NCI-H82 (cell line): ENCODE measurements at regions not wholly inside any gene's neighbourhood (a gene's known extent, or its start where the extent isn't known, plus 50 kb on each side); places are given as distances from the start of the nearest gene placed in this dataset.

ENCODE experiments used
- DNase-seq: peaks from one replicate; lab custom pipeline; 2025; lab: John Stamatoyannopoulos, UW

DNA sequence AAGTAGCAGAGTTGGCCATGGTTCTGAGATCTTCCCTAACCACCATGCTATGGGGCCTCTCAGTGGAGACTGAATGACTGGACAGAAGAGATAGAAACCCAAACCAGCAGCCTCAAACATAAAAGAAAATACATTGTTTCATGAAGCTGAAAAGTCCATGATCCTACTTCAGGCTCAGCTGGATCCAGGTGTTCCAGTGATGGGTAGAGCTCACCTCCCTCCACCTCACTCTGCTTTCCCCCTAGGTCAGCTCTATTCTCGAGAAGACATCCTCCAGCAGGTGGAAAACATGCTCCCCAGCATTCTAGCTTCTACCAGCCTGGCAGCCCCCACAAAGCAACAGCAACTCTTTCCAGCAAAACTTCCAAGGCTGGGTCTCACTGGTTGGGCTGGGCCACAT lies 132.1 kb downstream of the OAT start:
- DNase-seq, result no peak

DNA sequence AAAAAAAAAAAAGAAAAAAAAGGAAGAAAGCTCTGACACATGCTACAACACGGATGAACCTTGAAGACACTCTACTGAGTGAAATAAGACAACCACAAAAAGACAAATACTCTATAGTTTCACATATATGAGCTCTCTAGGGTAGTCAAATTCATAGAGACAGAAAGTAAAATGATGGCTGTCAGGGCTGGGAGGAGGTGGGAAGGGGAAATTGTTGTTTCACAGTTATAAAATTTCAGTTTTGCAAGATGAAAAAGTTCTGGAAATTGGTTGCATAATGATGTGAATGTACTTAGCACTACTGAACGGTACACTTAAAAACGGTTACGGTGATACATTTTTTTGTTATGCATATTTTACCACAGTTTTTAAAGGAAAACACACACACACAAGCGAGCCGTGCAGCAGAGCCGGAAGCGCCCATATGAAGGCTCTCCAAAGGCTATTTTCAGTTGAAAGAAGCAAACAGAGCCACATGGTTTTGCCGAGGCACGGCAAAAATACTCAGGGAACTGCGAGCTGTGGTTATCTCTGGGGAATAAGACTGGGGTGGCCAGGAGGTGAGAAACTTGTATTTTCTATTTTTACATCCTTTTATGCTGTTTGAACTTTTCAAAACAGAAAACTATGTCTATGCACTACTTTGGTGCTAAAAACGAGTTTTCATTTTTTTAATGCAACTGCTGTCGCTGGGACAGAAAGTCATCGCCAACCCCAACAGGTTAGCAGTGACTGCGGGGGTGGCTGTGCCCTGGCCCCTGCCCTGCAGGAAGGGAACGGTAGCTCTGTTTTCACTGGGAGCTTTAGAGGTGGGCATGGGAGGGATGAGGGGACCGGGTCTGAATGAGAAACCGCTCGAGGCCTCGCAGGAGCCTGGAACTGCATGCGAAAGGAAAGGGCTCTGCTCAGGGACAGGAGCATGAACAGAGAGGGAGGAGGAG lies 132.9 kb downstream of the OAT start:
- DNase-seq, result no peak

DNA sequence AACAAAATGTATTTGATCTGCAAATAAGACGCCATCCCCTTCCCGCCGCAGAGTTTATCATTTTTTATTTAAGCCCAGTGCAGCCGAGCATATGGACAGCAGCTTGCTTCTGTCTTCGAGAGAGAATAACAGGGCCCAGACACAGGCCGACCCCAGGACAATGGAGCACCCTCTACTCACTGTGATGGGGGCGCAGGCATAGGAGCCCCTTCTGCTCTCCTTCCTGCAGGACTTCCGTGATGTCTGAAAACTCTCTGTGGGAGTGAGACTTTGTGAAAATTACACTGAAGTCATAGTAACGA lies 134.8 kb downstream of the OAT start:
- no peak for DNase-seq

GRCh38 chr10:124283215-124283948 lies 135.3 kb downstream of the OAT start:
- no peak for DNase-seq

DNA sequence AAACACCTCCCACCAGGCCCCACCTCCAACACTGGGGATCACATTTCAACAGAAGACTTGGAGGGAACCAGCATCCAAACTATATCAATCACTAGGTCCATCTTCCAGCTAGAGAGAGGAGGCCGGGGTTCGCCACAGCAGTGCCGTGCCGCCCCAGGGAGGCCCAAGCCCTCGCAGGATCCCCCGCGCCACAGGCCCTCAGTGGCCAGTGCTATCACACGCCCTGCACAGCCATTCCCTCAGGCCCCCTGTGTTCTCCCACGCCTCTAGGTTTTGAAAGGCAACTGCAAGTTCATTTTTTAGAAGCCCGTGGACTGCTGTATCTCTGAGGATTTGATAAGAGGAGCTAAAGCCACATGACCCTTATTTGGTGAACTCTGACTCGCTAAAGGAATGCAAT lies 136.4 kb downstream of the OAT start:
- DNase-seq, result no peak

GRCh38 chr10:124281666-124282065 lies 137.1 kb downstream of the OAT start:
- DNase-seq, result no peak

GRCh38 chr10:124280916-124281315 lies 137.8 kb downstream of the OAT start:
- DNase-seq, result no peak

DNA sequence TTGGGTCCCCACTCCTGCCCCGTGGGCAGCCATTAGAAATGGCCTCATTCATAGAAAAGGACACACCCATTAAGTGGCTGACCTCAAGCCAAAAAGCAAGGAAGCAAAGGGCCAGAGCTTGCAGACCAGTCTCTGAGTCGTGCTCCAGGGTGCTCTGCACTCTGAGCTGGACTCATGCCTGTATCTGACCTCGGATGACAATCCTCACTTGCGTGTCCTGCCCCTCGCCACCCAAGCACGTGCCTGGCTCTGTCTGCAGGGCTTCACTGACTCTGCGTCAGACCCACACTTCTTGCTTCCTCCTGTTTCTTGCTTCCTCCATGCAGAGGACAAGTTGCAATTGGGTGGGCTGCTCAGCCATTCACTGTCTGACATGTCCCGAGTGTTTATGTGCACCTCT lies 138.8 kb downstream of the OAT start:
- no peak for DNase-seq

- peak; percentile 0 for DNase-seq
Measured at GRCh38 chr10:124279298-124279697, 139.4 kb downstream of the OAT start.

DNA sequence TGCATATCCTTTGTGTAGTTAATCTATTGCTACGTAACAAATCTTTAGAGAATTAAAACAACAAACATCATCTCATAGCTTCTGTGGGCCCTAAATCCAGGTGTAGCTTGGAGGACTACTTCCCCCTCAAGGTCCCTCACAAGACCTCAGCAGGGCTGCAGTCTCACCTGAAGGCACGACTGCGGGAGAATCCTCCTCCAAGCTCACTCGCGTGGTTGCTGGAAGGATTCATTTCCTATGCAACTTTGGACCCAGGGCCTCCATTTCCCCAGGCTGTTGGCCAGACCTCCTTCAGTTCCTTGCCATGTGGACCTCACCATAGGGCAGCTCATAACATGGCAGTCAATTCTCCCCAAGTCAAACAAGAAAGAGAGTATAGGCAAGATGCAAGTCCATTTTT lies 140.4 kb downstream of the OAT start:
- no peak for DNase-seq

DNA sequence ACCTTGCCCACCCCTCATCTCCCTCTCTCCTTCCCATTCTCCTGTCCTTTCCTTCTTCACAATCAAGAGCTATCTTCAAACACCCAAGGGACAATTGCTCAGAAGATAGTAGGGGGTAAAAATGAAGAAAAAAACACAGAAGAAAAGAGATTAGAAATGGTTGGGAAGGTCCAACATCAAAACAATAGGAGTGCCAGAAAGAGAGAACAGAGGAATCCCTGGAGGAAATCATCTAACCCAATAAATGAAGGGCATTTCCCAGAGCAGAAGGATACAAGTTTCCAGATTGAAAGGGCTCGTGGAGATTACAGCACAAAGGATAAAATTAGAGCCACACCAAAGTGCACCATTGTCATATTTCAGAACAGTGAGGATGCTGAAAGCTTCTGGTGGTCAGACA lies 145.6 kb downstream of the OAT start:
- no peak for DNase-seq

DNA sequence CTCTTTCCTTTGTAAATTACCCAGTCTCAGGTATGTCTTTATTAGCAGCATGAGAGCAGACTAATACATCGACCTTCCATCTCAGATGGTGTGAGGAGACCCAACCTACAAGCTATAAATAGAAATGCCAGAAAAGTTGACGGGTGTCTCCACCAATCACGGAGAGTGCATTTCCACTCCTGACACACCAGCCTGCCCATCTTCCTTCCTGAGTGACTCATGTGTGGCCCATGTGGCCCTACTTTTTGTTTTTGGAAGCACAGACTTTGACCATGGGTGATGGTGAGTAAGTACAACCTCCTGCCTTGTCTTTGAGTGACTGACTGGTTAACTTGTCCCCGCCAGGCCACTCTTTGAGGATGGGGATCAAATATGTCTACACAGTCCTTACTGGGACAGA lies 147.0 kb downstream of the OAT start:
- no peak for DNase-seq

GRCh38 chr10:124270530-124271327 lies 148.0 kb downstream of the OAT start:
- no peak for DNase-seq

DNA sequence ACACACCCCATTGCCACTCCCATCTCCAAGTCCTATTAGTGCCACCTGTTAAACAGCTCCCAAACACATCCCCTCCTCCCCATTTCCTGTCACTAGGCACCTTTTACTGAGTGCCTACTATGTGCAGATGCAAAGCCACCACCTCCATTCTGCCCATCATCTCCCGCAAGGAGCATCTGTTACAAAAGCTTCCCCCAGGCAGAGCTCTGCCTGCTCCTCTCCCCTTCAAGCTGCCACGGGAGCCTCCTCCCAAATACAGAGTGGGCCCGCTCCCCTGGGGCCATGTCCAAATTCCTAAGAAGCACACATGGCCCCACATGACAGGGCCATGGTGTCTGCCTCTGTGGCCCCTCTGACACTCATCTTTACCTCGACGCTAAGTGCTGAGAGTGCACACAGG lies 149.7 kb downstream of the OAT start:
- DNase-seq, result no peak

DNA sequence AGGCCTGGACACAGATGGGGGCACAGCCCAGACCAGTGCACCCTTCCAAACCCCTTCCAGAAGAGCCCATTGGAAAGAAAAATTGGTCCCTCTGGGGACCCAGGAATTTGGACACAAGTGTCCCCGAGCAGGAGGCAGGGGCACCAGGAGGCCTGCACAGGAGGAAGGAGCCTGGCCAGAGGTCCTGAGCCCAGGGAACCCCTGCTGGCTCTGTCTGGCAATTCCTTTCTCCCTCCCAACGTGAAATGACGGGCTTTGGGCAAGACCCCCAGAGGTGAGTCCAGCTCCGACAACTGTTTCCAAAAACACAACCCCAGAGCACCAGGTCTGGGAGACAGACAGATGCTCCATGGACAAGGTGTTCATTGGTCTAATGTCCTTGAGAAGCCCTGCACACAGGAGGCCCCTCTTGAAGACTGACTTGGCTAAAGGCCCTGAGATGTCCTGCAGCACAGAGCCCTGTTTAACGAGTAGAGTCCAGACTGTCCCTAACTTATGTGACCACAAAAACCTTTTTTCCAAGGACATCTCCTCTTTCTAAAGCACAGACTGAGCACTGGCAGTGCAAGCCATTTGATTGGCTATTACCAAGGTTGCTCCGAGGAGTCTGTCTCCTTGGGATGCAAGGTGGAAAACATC lies 150.7 kb downstream of the OAT start:
- no peak for DNase-seq

GRCh38 chr10:124267231-124267885 lies 151.4 kb downstream of the OAT start:
- no peak for DNase-seq

DNA sequence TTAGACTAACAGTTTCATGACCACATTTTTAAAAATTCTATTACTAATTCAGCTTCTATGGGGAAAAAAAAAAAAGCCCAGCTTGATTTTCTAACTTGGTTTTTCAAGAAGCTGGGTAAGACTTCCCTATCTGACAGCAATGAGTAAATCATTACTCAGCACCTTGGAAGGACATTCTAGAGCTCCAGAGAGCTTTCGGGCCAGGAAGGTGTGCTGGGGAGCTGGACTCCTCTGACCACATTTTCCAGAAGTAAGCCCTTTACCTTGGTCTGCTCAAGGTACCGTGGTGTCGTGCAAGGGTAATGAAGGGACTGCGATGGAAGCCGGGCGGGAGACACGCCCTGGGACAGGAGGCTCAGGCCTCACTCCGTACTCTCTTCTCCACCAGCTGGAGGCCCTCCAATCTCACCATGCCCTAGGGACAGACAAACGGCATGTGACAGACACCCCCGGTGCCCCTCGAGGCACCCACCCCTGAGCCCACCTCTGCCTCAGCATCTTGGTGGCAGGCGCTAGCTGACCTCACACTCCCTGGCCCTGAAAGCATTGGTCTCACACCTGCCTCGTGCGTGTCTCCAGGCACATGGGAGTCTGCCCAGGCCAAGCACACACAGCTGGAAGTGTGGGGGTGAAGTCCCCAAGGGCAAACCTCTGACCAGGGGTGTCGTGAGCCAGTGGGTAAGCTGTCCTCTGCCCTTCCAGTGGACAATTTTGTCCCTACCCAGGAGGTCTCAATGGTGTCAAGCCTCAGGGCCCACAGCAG lies 152.1 kb downstream of the OAT start:
- DNase-seq, result no peak

GRCh38 chr10:124265776-124266467 lies 152.8 kb downstream of the OAT start:
- DNase-seq, result no peak

DNA sequence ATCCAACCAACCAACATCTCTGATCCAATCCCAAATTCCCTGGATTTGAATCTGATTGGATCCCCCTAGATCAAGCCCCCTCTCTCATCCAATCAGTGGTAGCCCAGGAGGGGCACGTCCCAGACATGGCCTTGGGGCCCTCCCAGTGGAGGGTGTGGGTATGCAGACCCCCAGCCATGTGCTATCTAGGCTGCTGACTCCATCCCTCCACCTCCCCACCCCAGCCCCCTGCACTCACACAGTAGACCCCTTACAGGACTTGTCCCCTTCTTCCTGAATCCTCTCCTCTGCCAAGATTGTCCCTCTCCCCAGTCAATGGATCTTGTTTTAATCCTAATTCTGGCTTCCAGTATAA lies 153.4 kb downstream of the OAT start:
- no peak for DNase-seq

GRCh38 chr10:124264711-124265390 lies 153.9 kb downstream of the OAT start:
- no peak for DNase-seq
